ENCODE measurements at regions not wholly inside any gene's neighbourhood (a gene's known extent, or its start where the extent isn't known, plus 50 kb on each side); places are given as distances from the start of the nearest gene placed in this dataset.

GRCh38 chr4:26257850-26258249, 63.0 kb upstream of the RBPJ start:
- no peak overlapping the region for H3K4me3 Mint-ChIP-seq
- no peak overlapping the region for H3K27ac Mint-ChIP-seq
- no peak for DNase-seq
- H3K4me1 Mint-ChIP-seq (ENCODE audit: low read depth) = no peaks in the 10 kb centered on the region
- peaks cover 34% of the 10 kb centered on the region for H3K27me3 Mint-ChIP-seq (ENCODE audit: low read depth)
- H3K36me3 Mint-ChIP-seq (ENCODE audit: insufficient read depth in 2 of 2) = no peaks in the 10 kb centered on the region
- peaks cover 0 to 1% of the 10 kb centered on the region in 2 donors for H3K9me3 Mint-ChIP-seq
- ATAC-seq (replicated peaks in 1 of 2) = peak; percentile 46 to 92

- H3K4me1 Mint-ChIP-seq (ENCODE audit: low read depth) = no peaks in the 10 kb centered on the region
- DNase-seq = no peak
- no peak overlapping the region for H3K27ac Mint-ChIP-seq
These were observed 60.2 kb upstream of the RBPJ start for GRCh38 chr4:26260571-26260970.

GRCh38 chr4:26261405-26261804, 59.4 kb upstream of the RBPJ start:
- peaks cover 0 to 1% of the 10 kb centered on the region in 2 donors for H3K9me3 Mint-ChIP-seq
- DNase-seq (no peak), ATAC-seq (replicated peaks in 1 of 2) (no peak)
- H3K4me3 Mint-ChIP-seq = no peak overlapping the region
- no peaks in the 10 kb centered on the region for H3K4me1 Mint-ChIP-seq (ENCODE audit: low read depth)
- H3K27ac Mint-ChIP-seq = no peak overlapping the region
- H3K27me3 Mint-ChIP-seq (ENCODE audit: low read depth) = peaks cover 41% of the 10 kb centered on the region
- peaks cover 0 to 2% of the 10 kb centered on the region in 2 donors for H3K36me3 Mint-ChIP-seq (ENCODE audit: insufficient read depth in 2 of 2)

More at GRCh38 chr4:26260571-26260970, 60.2 kb upstream of the RBPJ start:
- Mint-ChIP-seq H3K27me3 (ENCODE audit: low read depth) (peaks cover 42% of the 10 kb centered on the region), H3K36me3 (ENCODE audit: insufficient read depth in 2 of 2) (peaks cover 0 to 2% of the 10 kb centered on the region in 2 donors), H3K4me3 (no peak overlapping the region), H3K9me3 (peaks cover 0 to 1% of the 10 kb centered on the region in 2 donors)
- ATAC-seq (replicated peaks in 1 of 2) = no peak

GRCh38 chr4:26263165-26263564, 57.6 kb upstream of the RBPJ start:
- Mint-ChIP-seq H3K4me3 (no peak overlapping the region), H3K4me1 (ENCODE audit: low read depth) (peaks cover 1% of the 10 kb centered on the region), H3K36me3 (ENCODE audit: insufficient read depth in 2 of 2) (peaks cover 0 to 2% of the 10 kb centered on the region in 2 donors), H3K27me3 (ENCODE audit: low read depth) (peaks cover 42% of the 10 kb centered on the region), H3K9me3 (peaks cover 0 to 1% of the 10 kb centered on the region in 2 donors), H3K27ac (no peak overlapping the region)
- no peak for DNase-seq
- ATAC-seq (replicated peaks in 1 of 2) = peak in 1 of 2 donors; percentile 39

- no peak for ATAC-seq (replicated peaks in 1 of 2)
- Mint-ChIP-seq H3K27me3 (ENCODE audit: low read depth) (peaks cover 39% of the 10 kb centered on the region), H3K4me3 (no peak overlapping the region), H3K36me3 (ENCODE audit: insufficient read depth in 2 of 2) (peaks cover 0 to 2% of the 10 kb centered on the region in 2 donors), H3K27ac (no peak overlapping the region), H3K9me3 (peaks cover 0 to 1% of the 10 kb centered on the region in 2 donors), H3K4me1 (ENCODE audit: low read depth) (peaks cover 6% of the 10 kb centered on the region)
- no peak for DNase-seq
These were observed 56.7 kb upstream of the RBPJ start for GRCh38 chr4:26264109-26264508.

GRCh38 chr4:26267087-26267486, 53.7 kb upstream of the RBPJ start:
- Mint-ChIP-seq H3K27me3 (ENCODE audit: low read depth) (peaks cover 32% of the 10 kb centered on the region), H3K4me1 (ENCODE audit: low read depth) (peaks cover 6% of the 10 kb centered on the region)
- no peak for DNase-seq

GRCh38 chr4:26268246-26268645, 52.6 kb upstream of the RBPJ start:
- ATAC-seq (replicated peaks in 1 of 2) (no peak), DNase-seq (no peak)
- Mint-ChIP-seq H3K4me3 (no peak overlapping the region), H3K9me3 (peaks cover 0 to 2% of the 10 kb centered on the region in 2 donors), H3K36me3 (ENCODE audit: insufficient read depth in 2 of 2) (peaks cover 0 to 2% of the 10 kb centered on the region in 2 donors), H3K27me3 (ENCODE audit: low read depth) (peaks cover 23% of the 10 kb centered on the region), H3K27ac (no peak overlapping the region), H3K4me1 (ENCODE audit: low read depth) (peaks cover 16% of the 10 kb centered on the region)

More at GRCh38 chr4:26267087-26267486, 53.7 kb upstream of the RBPJ start:
- Mint-ChIP-seq H3K4me3 (no peak overlapping the region), H3K36me3 (ENCODE audit: insufficient read depth in 2 of 2) (peaks cover 0 to 2% of the 10 kb centered on the region in 2 donors), H3K9me3 (no peaks in the 10 kb centered on the region), H3K27ac (no peak overlapping the region)
- no peak for ATAC-seq (replicated peaks in 1 of 2)

GRCh38 chr4:26269038-26269437, 51.8 kb upstream of the RBPJ start:
- peaks cover 23% of the 10 kb centered on the region for H3K27me3 Mint-ChIP-seq (ENCODE audit: low read depth)
- DNase-seq = no peak
- H3K9me3 Mint-ChIP-seq = peaks cover 0 to 2% of the 10 kb centered on the region in 2 donors
- H3K36me3 Mint-ChIP-seq (ENCODE audit: insufficient read depth in 2 of 2) = peaks cover 0 to 2% of the 10 kb centered on the region in 2 donors
- H3K27ac Mint-ChIP-seq = no peak overlapping the region
- H3K4me3 Mint-ChIP-seq = no peak overlapping the region
- peaks cover 23% of the 10 kb centered on the region for H3K4me1 Mint-ChIP-seq (ENCODE audit: low read depth)
- no peak for ATAC-seq (replicated peaks in 1 of 2)

All from activated T-cell treated with anti-CD3 and anti-CD28 coated beads, Interleukin-2, amount 50 U/mL, for 72 hours (primary cell).